Natural killer cell (primary cell): ENCODE measurements at regions not wholly inside any gene's neighbourhood (a gene's known extent, or its start where the extent isn't known, plus 50 kb on each side); places are given as distances from the start of the nearest gene placed in this dataset.

Source experiments
- ATAC-seq, 3 donors: fragments of 150-1000 bp in 2 of 3; fragments of 200-7000 bp in 1 of 3; cut with Tn5 transposase; 1 replicate in 1 of 3; 2 replicates in 2 of 3; pipeline ENCODE4 v1.10.0; 2021; ENCODE audit warnings: mild to moderate bottlenecking in 2 of 3, moderate library complexity in 2 of 3
- DNase-seq, 2 donors: peaks; one replicate each; pipeline versions ENCODE4 v3.0.0 to v3.0.0-alpha.2; 2013 to 2021; ENCODE audit warnings: mixed read lengths in 1 of 2
- H3K27ac ChIP-seq: one replicate; pipeline ENCODE4 v1.5.1; 2013; ENCODE audit warnings: mild to moderate bottlenecking, low read length
- H3K27me3 ChIP-seq: one replicate; pipeline ENCODE4 v1.6.1; 2013; ENCODE audit warnings: low read length; ENCODE audit not compliant: control insufficient read depth, insufficient read depth
- H3K36me3 ChIP-seq: one replicate; pipeline ENCODE4 v1.6.1; 2013; ENCODE audit warnings: low read length; ENCODE audit not compliant: control insufficient read depth, insufficient read depth
- H3K4me1 ChIP-seq: one replicate; pipeline ENCODE4 v1.6.1; 2013; ENCODE audit warnings: low read length; ENCODE audit not compliant: control insufficient read depth, insufficient read depth
- H3K4me3 ChIP-seq: one replicate; pipeline ENCODE4 v1.5.1; 2013; ENCODE audit warnings: low read length
- H3K9me3 ChIP-seq: one replicate; pipeline ENCODE4 v1.6.1; 2013; ENCODE audit warnings: low read length; ENCODE audit not compliant: control insufficient read depth, insufficient read depth
- H3K27ac Mint-ChIP-seq, 2 donors: one replicate each; pipeline ENCODE4 v1.8.0; 2022; ENCODE audit warnings: mild to moderate bottlenecking in 2 of 2, mixed read lengths in 2 of 2, moderate library complexity in 1 of 2
- H3K27me3 Mint-ChIP-seq, 2 donors: one replicate each; pipeline ENCODE4 v1.8.0; 2022; ENCODE audit warnings: low read depth in 2 of 2, mixed read lengths in 2 of 2
- H3K36me3 Mint-ChIP-seq: one replicate; pipeline ENCODE4 v1.8.0; 2022; ENCODE audit warnings: mixed read lengths
- H3K4me1 Mint-ChIP-seq, 2 donors: one replicate each; pipeline ENCODE4 v1.8.0; 2022; ENCODE audit warnings: mixed read lengths in 2 of 2
- H3K4me3 Mint-ChIP-seq: one replicate; pipeline ENCODE4 v1.8.0; 2022; ENCODE audit warnings: mild to moderate bottlenecking, moderate library complexity, mixed read lengths
- H3K9me3 Mint-ChIP-seq, 2 donors: one replicate each; pipeline ENCODE4 v1.8.0; 2022; ENCODE audit warnings: mixed read lengths in 2 of 2
- CTCF ChIP-seq: fragments of 200-600 bp; IDR thresholded peaks from one replicate; pipeline ENCODE4 v1.8.0; 2022; ENCODE audit warnings: antibody characterized with exemption
- WGBS: methylation state at CpG from one replicate; pipeline ENCODE4 v1.1.7; 2013; ENCODE audit warnings: missing lambda C conversion rate; ENCODE audit not compliant: insufficient coverage; 5-methylcytosine and 5-hydroxymethylcytosine counted together
- intact Hi-C: fragments of 100-400 bp; cut with micrococcal nuclease; formaldehyde crosslinking; loops from one replicate; pipeline ENCODE4 v1.14.2; 2022

DNA sequence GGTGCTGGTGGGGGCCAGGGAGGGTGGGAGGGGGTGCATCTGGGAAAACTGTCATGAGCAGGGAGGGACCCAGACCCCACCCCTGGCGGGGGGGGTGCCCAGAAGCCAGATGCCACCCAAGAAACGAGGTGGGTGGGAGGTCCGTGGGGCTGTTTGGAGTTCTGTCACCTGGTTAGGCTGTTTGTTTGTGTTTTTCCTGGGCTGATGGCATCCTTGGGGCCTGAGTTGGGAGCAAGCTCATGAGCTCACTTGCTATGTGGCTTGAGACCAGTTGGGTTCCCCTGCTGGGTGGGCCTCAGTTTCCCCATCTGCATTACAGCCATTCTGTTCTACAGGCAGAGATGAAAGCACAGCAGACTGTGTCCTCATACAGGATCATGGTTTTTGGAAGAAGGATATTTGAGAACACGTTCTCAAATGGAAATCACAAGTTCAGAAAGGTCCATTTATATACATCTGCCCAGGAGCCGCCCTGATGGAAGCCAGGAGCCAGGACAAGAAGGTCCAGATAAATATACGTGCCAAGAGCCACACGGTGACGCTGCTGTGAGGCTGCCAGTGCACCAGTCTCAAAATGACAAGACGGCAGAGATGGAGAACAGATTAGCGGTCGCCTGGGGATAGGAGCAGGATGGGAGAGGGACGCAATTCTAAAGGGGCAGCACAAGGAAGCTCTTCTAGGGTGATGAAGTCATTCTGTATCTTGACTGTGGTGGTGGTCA lies 312.9 kb downstream of the MN1 start:
- WGBS: 83% methylated on average over 12 of the region's 12 CpGs
- Mint-ChIP-seq H3K36me3 (no peaks in the 10 kb centered on the region), H3K4me1 (peaks cover under 1 to 6% of the 10 kb centered on the region in 2 donors), H3K27ac (no peak overlapping the region), H3K4me3 (no peak overlapping the region), H3K9me3 (peaks cover 0 to 4% of the 10 kb centered on the region in 2 donors), H3K27me3 (peaks cover 7 to 10% of the 10 kb centered on the region in 2 donors)
- TF ChIP-seq CTCF: no peak
- H3K27ac ChIP-seq: no peak overlapping the region
- ATAC-seq: no peak
- H3K4me1 ChIP-seq: no peaks in the 10 kb centered on the region
- intact Hi-C loops: no loop called here
- no peak for DNase-seq
- H3K27me3 ChIP-seq: no peaks in the 10 kb centered on the region
- H3K4me3 ChIP-seq: no peak overlapping the region
- no peaks in the 10 kb centered on the region for H3K9me3 ChIP-seq
- no peaks in the 10 kb centered on the region for H3K36me3 ChIP-seq

GRCh38 chr22:27489178-27489675 lies 312.3 kb downstream of the MN1 start:
- no peak overlapping the region for H3K4me3 Mint-ChIP-seq
- Histone ChIP-seq H3K4me1 (no peaks in the 10 kb centered on the region), H3K4me3 (no peak overlapping the region), H3K27ac (no peak overlapping the region), H3K9me3 (no peaks in the 10 kb centered on the region), H3K36me3 (no peaks in the 10 kb centered on the region), H3K27me3 (no peaks in the 10 kb centered on the region)
- intact Hi-C loops: no loop called here
- WGBS: 84% methylated on average over 3 of the region's 4 CpGs
- H3K27ac Mint-ChIP-seq: no peak overlapping the region
- TF ChIP-seq CTCF: no peak
- H3K36me3 Mint-ChIP-seq: no peaks in the 10 kb centered on the region
- H3K27me3 Mint-ChIP-seq: peaks cover 6 to 7% of the 10 kb centered on the region in 2 donors
- no peak for DNase-seq
- peaks cover 0 to 4% of the 10 kb centered on the region in 2 donors for H3K9me3 Mint-ChIP-seq
- H3K4me1 Mint-ChIP-seq: peaks cover 5 to 6% of the 10 kb centered on the region in 2 donors
- no peak for ATAC-seq

DNA sequence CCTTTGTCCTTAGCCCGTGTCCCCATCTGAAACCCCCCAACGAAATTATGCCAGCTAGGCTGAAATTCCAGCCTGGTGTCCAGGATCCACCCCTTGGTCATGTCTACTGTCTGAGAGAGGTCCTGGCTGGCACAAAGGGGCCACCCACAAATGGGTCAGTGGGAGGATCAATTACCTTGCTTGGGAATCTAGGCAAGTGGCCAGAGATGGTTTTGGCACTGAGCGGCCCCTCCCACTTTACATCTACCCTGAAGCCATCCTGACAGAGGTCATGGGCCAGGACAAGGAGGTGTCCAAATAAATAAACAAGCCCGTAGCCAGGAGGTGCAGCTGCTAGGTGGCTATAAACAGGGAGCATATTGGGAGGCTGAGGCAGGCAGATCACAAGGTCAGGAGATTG lies 311.5 kb downstream of the MN1 start:
- no peak overlapping the region for H3K27ac ChIP-seq
- no peak for DNase-seq
- H3K27me3 ChIP-seq: no peaks in the 10 kb centered on the region
- peaks cover 0 to 4% of the 10 kb centered on the region in 2 donors for H3K9me3 Mint-ChIP-seq
- no peak for TF ChIP-seq CTCF
- intact Hi-C loops: no loop called here
- no peaks in the 10 kb centered on the region for H3K9me3 ChIP-seq
- H3K4me3 Mint-ChIP-seq: no peak overlapping the region
- ATAC-seq: no peak
- peaks cover 6 to 7% of the 10 kb centered on the region in 2 donors for H3K27me3 Mint-ChIP-seq
- H3K27ac Mint-ChIP-seq: no peak overlapping the region
- 90% methylated on average over 4 of the region's 4 CpGs for WGBS
- no peaks in the 10 kb centered on the region for H3K36me3 ChIP-seq
- H3K4me1 ChIP-seq: no peaks in the 10 kb centered on the region
- H3K4me3 ChIP-seq: no peak overlapping the region
- H3K4me1 Mint-ChIP-seq: peaks cover 5 to 6% of the 10 kb centered on the region in 2 donors
- H3K36me3 Mint-ChIP-seq: no peaks in the 10 kb centered on the region

- Histone ChIP-seq H3K4me3 (no peak overlapping the region), H3K27ac (no peak overlapping the region), H3K36me3 (no peaks in the 10 kb centered on the region), H3K4me1 (no peaks in the 10 kb centered on the region), H3K9me3 (no peaks in the 10 kb centered on the region), H3K27me3 (no peaks in the 10 kb centered on the region)
- H3K4me3 Mint-ChIP-seq: no peak overlapping the region
- no peak for TF ChIP-seq CTCF
- peaks cover 5 to 6% of the 10 kb centered on the region in 2 donors for H3K4me1 Mint-ChIP-seq
- WGBS: 92% methylated on average over 5 of the region's 5 CpGs
- H3K27ac Mint-ChIP-seq: no peak overlapping the region
- ATAC-seq (no peak), DNase-seq (no peak)
- H3K36me3 Mint-ChIP-seq: no peaks in the 10 kb centered on the region
- peaks cover 0 to 4% of the 10 kb centered on the region in 2 donors for H3K9me3 Mint-ChIP-seq
- peaks cover 0 to 6% of the 10 kb centered on the region in 2 donors for H3K27me3 Mint-ChIP-seq
- intact Hi-C loops: no loop called here
These were observed 309.7 kb downstream of the MN1 start for GRCh38 chr22:27491888-27492287.
